Loucy (cell line): ENCODE measurements at regions not wholly inside any gene's neighbourhood (a gene's known extent, or its start where the extent isn't known, plus 50 kb on each side); places are given as distances from the start of the nearest gene placed in this dataset.

Source experiments
- EZH2phosphoT487 ChIP-seq: fragments of 200-600 bp; IDR thresholded peaks from 2 replicates; pipeline ENCODE4 v1.6.1; 2018; ENCODE audit warnings: antibody characterized with exemption, mild to moderate bottlenecking, moderate library complexity, borderline replicate concordance
- TF ChIP-seq, protein P1 (sequence below): fragments of 200-600 bp; sonication (generic); conservative IDR thresholded peaks from 2 replicates; pipeline ENCODE4 v1.5.1; 2014; ENCODE audit warnings: mild to moderate bottlenecking, antibody characterized with exemption, low read length

DNA sequence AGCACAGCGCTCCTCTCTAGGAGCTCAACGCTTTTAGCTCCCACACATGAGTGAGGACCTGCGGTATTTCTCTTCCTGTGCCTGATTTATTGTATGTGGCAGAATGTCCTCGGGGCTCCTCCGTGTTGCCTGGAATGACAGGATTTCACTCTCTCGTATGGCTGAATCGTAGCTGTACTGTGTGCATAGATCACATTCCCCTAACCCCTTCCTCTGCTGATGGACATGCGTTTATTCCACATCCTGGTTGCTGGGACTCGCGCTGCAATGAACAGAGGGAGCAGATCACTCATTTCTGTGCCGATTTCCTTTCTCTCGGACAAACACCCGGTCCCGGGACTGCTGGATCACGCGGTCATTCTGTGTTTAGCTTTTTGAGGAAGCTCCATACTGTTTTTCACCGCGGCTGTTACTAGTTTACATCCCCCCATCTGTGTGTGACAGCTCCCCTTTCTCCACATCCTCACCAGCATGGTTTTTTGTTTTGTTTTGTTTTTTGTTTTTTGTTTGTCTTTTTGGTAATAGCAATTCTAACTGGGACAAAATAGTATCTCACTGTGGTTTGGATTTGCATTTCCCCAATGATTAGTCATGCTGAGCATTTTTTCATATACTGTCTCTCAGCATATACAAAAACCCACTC lies 76.3 kb downstream of the FOXL3 start:
- TF ChIP-seq, protein P1, sequence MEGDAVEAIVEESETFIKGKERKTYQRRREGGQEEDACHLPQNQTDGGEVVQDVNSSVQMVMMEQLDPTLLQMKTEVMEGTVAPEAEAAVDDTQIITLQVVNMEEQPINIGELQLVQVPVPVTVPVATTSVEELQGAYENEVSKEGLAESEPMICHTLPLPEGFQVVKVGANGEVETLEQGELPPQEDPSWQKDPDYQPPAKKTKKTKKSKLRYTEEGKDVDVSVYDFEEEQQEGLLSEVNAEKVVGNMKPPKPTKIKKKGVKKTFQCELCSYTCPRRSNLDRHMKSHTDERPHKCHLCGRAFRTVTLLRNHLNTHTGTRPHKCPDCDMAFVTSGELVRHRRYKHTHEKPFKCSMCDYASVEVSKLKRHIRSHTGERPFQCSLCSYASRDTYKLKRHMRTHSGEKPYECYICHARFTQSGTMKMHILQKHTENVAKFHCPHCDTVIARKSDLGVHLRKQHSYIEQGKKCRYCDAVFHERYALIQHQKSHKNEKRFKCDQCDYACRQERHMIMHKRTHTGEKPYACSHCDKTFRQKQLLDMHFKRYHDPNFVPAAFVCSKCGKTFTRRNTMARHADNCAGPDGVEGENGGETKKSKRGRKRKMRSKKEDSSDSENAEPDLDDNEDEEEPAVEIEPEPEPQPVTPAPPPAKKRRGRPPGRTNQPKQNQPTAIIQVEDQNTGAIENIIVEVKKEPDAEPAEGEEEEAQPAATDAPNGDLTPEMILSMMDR: no peak
- TF ChIP-seq EZH2phosphoT487: no peak
